ENCODE measurements at regions not wholly inside any gene's neighbourhood (a gene's known extent, or its start where the extent isn't known, plus 50 kb on each side); places are given as distances from the start of the nearest gene placed in this dataset.

DNA sequence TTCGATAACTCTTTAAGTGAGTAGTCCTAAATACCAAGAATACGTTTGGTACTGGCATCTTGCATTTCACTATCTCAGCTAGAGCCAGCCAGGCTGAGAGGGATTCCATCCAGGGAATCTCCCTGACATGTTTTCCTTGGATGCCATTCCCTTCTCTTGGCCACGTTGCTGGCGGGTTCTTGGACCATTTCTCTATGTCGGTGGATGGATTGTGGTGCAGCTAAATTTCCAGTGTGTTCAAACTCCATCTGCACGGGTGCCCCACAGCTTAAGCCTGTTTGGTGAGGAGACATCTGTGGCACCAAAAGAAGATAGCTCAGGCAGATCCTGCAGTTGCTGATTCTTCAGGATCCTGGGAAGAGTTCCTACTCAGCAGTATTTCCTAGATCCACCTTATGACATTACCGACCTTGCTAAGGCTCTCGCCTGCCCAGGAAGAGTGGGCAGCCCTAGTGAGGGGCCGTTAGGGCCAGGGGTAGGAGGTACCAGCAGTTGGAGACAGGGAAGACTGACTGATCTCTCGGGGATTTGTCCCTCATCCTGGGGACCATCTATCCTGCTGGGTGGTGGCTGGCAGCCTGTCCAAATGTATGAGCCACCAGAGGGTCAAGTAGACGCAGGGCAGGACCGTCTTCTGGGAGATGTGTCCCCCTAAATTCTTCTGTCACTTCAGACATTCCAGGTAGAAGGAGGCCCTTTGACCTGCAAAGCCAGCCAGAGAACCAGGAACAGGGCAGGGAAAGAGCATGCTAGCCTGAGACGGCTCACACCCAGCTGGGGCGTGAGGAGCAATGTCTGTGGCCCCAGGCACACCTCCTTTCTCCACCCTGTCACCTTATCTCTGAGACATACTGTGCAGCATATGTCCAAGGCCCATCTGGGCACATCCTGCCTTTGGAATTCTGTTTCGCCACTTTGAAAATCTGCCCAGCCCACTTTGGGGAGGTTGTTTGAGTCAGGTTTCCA, 72.6 kb upstream of the CAPRIN2 start:
- H4K20me1 ChIP-seq (replicated peaks; ENCODE audit: insufficient read depth), result no peaks in the 10 kb centered on the region
- H3F3A ChIP-seq (replicated peaks; ENCODE audit: low read depth), result peaks cover 4% of the 10 kb centered on the region; the same call in 1 of the 2 replicates
- no peak overlapping the region for H3K27ac ChIP-seq (ENCODE audit: low read depth)
- no peak overlapping the region for H3K4me2 ChIP-seq
- no peak for TF ChIP-seq EZH2 (IDR thresholded peaks at IDR 0.05; ENCODE audit: low read depth, unreplicated experiment)
- no peak for TF ChIP-seq NANOG (IDR thresholded peaks at IDR 0.05; ENCODE audit: borderline replicate concordance)
- no peak for TF ChIP-seq POLR2AphosphoS5 (IDR thresholded peaks at IDR 0.05; ENCODE audit: low read depth)
- TF ChIP-seq, protein P1, sequence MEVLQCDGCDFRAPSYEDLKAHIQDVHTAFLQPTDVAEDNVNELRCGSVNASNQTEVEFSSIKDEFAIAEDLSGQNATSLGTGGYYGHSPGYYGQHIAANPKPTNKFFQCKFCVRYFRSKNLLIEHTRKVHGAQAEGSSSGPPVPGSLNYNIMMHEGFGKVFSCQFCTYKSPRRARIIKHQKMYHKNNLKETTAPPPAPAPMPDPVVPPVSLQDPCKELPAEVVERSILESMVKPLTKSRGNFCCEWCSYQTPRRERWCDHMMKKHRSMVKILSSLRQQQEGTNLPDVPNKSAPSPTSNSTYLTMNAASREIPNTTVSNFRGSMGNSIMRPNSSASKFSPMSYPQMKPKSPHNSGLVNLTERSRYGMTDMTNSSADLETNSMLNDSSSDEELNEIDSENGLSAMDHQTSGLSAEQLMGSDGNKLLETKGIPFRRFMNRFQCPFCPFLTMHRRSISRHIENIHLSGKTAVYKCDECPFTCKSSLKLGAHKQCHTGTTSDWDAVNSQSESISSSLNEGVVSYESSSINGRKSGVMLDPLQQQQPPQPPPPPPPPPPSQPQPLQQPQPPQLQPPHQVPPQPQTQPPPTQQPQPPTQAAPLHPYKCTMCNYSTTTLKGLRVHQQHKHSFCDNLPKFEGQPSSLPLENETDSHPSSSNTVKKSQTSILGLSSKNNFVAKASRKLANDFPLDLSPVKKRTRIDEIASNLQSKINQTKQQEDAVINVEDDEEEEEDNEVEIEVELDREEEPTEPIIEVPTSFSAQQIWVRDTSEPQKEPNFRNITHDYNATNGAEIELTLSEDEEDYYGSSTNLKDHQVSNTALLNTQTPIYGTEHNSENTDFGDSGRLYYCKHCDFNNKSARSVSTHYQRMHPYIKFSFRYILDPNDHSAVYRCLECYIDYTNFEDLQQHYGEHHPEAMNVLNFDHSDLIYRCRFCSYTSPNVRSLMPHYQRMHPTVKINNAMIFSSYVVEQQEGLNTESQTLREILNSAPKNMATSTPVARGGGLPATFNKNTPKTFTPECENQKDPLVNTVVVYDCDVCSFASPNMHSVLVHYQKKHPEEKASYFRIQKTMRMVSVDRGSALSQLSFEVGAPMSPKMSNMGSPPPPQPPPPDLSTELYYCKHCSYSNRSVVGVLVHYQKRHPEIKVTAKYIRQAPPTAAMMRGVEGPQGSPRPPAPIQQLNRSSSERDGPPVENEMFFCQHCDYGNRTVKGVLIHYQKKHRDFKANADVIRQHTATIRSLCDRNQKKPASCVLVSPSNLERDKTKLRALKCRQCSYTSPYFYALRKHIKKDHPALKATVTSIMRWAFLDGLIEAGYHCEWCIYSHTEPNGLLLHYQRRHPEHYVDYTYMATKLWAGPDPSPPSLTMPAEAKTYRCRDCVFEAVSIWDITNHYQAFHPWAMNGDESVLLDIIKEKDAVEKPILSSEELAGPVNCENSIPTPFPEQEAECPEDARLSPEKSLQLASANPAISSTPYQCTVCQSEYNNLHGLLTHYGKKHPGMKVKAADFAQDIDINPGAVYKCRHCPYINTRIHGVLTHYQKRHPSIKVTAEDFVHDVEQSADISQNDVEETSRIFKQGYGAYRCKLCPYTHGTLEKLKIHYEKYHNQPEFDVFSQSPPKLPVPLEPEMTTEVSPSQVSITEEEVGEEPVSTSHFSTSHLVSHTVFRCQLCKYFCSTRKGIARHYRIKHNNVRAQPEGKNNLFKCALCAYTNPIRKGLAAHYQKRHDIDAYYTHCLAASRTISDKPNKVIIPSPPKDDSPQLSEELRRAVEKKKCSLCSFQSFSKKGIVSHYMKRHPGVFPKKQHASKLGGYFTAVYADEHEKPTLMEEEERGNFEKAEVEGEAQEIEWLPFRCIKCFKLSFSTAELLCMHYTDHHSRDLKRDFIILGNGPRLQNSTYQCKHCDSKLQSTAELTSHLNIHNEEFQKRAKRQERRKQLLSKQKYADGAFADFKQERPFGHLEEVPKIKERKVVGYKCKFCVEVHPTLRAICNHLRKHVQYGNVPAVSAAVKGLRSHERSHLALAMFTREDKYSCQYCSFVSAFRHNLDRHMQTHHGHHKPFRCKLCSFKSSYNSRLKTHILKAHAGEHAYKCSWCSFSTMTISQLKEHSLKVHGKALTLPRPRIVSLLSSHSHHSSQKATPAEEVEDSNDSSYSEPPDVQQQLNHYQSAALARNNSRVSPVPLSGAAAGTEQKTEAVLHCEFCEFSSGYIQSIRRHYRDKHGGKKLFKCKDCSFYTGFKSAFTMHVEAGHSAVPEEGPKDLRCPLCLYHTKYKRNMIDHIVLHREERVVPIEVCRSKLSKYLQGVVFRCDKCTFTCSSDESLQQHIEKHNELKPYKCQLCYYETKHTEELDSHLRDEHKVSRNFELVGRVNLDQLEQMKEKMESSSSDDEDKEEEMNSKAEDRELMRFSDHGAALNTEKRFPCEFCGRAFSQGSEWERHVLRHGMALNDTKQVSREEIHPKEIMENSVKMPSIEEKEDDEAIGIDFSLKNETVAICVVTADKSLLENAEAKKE (CRISPR knock-in tag; IDR thresholded peaks at IDR 0.05), result no peak
- no peak for TF ChIP-seq CREB1 (CRISPR knock-in tag; IDR thresholded peaks at IDR 0.05; ENCODE audit: low read depth)
- TF ChIP-seq, protein P2, sequence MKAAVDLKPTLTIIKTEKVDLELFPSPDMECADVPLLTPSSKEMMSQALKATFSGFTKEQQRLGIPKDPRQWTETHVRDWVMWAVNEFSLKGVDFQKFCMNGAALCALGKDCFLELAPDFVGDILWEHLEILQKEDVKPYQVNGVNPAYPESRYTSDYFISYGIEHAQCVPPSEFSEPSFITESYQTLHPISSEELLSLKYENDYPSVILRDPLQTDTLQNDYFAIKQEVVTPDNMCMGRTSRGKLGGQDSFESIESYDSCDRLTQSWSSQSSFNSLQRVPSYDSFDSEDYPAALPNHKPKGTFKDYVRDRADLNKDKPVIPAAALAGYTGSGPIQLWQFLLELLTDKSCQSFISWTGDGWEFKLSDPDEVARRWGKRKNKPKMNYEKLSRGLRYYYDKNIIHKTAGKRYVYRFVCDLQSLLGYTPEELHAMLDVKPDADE (IDR thresholded peaks at IDR 0.05), result no peak
- TF ChIP-seq, protein P3, sequence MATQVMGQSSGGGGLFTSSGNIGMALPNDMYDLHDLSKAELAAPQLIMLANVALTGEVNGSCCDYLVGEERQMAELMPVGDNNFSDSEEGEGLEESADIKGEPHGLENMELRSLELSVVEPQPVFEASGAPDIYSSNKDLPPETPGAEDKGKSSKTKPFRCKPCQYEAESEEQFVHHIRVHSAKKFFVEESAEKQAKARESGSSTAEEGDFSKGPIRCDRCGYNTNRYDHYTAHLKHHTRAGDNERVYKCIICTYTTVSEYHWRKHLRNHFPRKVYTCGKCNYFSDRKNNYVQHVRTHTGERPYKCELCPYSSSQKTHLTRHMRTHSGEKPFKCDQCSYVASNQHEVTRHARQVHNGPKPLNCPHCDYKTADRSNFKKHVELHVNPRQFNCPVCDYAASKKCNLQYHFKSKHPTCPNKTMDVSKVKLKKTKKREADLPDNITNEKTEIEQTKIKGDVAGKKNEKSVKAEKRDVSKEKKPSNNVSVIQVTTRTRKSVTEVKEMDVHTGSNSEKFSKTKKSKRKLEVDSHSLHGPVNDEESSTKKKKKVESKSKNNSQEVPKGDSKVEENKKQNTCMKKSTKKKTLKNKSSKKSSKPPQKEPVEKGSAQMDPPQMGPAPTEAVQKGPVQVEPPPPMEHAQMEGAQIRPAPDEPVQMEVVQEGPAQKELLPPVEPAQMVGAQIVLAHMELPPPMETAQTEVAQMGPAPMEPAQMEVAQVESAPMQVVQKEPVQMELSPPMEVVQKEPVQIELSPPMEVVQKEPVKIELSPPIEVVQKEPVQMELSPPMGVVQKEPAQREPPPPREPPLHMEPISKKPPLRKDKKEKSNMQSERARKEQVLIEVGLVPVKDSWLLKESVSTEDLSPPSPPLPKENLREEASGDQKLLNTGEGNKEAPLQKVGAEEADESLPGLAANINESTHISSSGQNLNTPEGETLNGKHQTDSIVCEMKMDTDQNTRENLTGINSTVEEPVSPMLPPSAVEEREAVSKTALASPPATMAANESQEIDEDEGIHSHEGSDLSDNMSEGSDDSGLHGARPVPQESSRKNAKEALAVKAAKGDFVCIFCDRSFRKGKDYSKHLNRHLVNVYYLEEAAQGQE (IDR thresholded peaks at IDR 0.05; ENCODE audit: unreplicated experiment), result no peak
- TF ChIP-seq, protein P4, sequence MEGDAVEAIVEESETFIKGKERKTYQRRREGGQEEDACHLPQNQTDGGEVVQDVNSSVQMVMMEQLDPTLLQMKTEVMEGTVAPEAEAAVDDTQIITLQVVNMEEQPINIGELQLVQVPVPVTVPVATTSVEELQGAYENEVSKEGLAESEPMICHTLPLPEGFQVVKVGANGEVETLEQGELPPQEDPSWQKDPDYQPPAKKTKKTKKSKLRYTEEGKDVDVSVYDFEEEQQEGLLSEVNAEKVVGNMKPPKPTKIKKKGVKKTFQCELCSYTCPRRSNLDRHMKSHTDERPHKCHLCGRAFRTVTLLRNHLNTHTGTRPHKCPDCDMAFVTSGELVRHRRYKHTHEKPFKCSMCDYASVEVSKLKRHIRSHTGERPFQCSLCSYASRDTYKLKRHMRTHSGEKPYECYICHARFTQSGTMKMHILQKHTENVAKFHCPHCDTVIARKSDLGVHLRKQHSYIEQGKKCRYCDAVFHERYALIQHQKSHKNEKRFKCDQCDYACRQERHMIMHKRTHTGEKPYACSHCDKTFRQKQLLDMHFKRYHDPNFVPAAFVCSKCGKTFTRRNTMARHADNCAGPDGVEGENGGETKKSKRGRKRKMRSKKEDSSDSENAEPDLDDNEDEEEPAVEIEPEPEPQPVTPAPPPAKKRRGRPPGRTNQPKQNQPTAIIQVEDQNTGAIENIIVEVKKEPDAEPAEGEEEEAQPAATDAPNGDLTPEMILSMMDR (conservative IDR thresholded peaks at IDR 0.05; ENCODE audit: low read depth in 2 of 2), result no peak
- TF ChIP-seq EZH2phosphoT487 (IDR thresholded peaks at IDR 0.05; ENCODE audit: unreplicated experiment), result no peak
- no peak for TF ChIP-seq ZNF114 (CRISPR knock-in tag; IDR thresholded peaks at IDR 0.05)
- no peak for TF ChIP-seq ZNF331 (CRISPR knock-in tag; IDR thresholded peaks at IDR 0.05; ENCODE audit: low read depth)
- TF ChIP-seq STAT1 (IDR thresholded peaks at IDR 0.05; ENCODE audit: unreplicated experiment), result no peak
- TF ChIP-seq JUNB (IDR thresholded peaks at IDR 0.05; ENCODE audit: unreplicated experiment), result no peak
- no peaks in the 10 kb centered on the region for H3K79me2 ChIP-seq (replicated peaks; ENCODE audit: insufficient read depth)
- no peaks in the 10 kb centered on the region for H3K36me3 ChIP-seq (ENCODE audit: insufficient read depth)
- no peaks in the 10 kb centered on the region; the same call in 2 of the 3 replicates for H3K36me3 Mint-ChIP-seq (ENCODE audit: low read depth)
- H3K4me3 ChIP-seq, result no peak overlapping the region
- peaks cover 22% of the 10 kb centered on the region for H3K27me3 Mint-ChIP-seq (ENCODE audit: insufficient read depth, low read depth, poor library complexity)
- peaks cover 27% of the 10 kb centered on the region for H3K27me3 ChIP-seq (ENCODE audit: insufficient read depth)
- H3K27ac Mint-ChIP-seq, result no peak overlapping the region
- DNase-seq (ENCODE audit: low spot score) (no peak), ATAC-seq (no peak)
- H3K9me2 ChIP-seq (ENCODE audit: insufficient read depth), result peaks cover 5% of the 10 kb centered on the region; the same call in 1 of the 2 replicates
- no peaks in the 10 kb centered on the region; the same call in 2 of the 3 replicates for H3K9me3 Mint-ChIP-seq
- peaks cover 5% of the 10 kb centered on the region; the same call in 1 of the 2 replicates for H3K4me1 ChIP-seq (ENCODE audit: insufficient read depth)
- H3K4me1 Mint-ChIP-seq, result peaks cover 10% of the 10 kb centered on the region; the same call in 2 of the 3 replicates
- H2AFZ ChIP-seq, result no peak overlapping the region
- no peak overlapping the region for H3K4me3 Mint-ChIP-seq
